Hematopoietic multipotent progenitor cell (in vitro differentiated cells): ENCODE measurements at regions not wholly inside any gene's neighbourhood (a gene's known extent, or its start where the extent isn't known, plus 50 kb on each side); places are given as distances from the start of the nearest gene placed in this dataset.
"Not testable (repeated sequence)": the region's sequence is repeated elsewhere in the genome, so short reads cannot be mapped to it uniquely, and the experiment has no call there.

Source experiments
- DNase-seq, 3 donors: peaks; one replicate each; pipeline ENCODE4 v3.0.0-alpha.2; 2011 to 2015; ENCODE audit warnings: low read depth in 2 of 3, low spot score in 2 of 3

- DNase-seq = no peak
Measured at GRCh38 chr18:55998071-55998522, 410.1 kb upstream of the TCF4 start.

GRCh38 chr18:55997151-55997561 lies 409.2 kb upstream of the TCF4 start:
- no peak for DNase-seq

- DNase-seq = no peak
Measured at GRCh38 chr18:55996717-55997116, 408.7 kb upstream of the TCF4 start.

- DNase-seq = no peak
Measured at GRCh38 chr18:55990186-55990585, 402.2 kb upstream of the TCF4 start.

- DNase-seq = peak in 1 of 3 donors; percentile 41
Measured at GRCh38 chr18:55988537-55988936, 400.5 kb upstream of the TCF4 start.

GRCh38 chr18:55983433-55983832 lies 395.4 kb upstream of the TCF4 start:
- no peak for DNase-seq

- no peak for DNase-seq
Measured at GRCh38 chr18:55982992-55983391, 395.0 kb upstream of the TCF4 start.

- DNase-seq = no peak
Measured at GRCh38 chr18:55981712-55982475, 393.9 kb upstream of the TCF4 start.

- DNase-seq = no peak
Measured at GRCh38 chr18:55974521-55974920, 386.5 kb upstream of the TCF4 start.

GRCh38 chr18:55968550-55968949 lies 380.6 kb upstream of the TCF4 start:
- no peak for DNase-seq

GRCh38 chr18:55967019-55967418 lies 379.0 kb upstream of the TCF4 start:
- no peak for DNase-seq

- DNase-seq = no peak
Measured at GRCh38 chr18:55964171-55964570, 376.2 kb upstream of the TCF4 start.

- DNase-seq = no peak
Measured at GRCh38 chr18:55953326-55953725, 365.3 kb upstream of the TCF4 start.

- DNase-seq = not testable (repeated sequence)
Measured at GRCh38 chr18:55951738-55952137, 363.7 kb upstream of the TCF4 start.

GRCh38 chr18:55950379-55951166 lies 362.6 kb upstream of the TCF4 start:
- DNase-seq = no peak

- no peak for DNase-seq
Measured at GRCh38 chr18:55934821-55935220, 346.8 kb upstream of the TCF4 start.

- DNase-seq = no peak
Measured at GRCh38 chr18:55932675-55933074, 344.7 kb upstream of the TCF4 start.

- no peak for DNase-seq
Measured at GRCh38 chr18:55927831-55928230, 339.8 kb upstream of the TCF4 start.

- DNase-seq = no peak
Measured at GRCh38 chr18:55925772-55926171, 337.8 kb upstream of the TCF4 start.

- no peak for DNase-seq
Measured at GRCh38 chr18:55920063-55920462, 332.1 kb upstream of the TCF4 start.

GRCh38 chr18:55918444-55918843 lies 330.5 kb upstream of the TCF4 start:
- DNase-seq = no peak

- no peak for DNase-seq
Measured at GRCh38 chr18:55912919-55913318, 324.9 kb upstream of the TCF4 start.
